ENCODE measurements at regions not wholly inside any gene's neighbourhood (a gene's known extent, or its start where the extent isn't known, plus 50 kb on each side); places are given as distances from the start of the nearest gene placed in this dataset.

DNA sequence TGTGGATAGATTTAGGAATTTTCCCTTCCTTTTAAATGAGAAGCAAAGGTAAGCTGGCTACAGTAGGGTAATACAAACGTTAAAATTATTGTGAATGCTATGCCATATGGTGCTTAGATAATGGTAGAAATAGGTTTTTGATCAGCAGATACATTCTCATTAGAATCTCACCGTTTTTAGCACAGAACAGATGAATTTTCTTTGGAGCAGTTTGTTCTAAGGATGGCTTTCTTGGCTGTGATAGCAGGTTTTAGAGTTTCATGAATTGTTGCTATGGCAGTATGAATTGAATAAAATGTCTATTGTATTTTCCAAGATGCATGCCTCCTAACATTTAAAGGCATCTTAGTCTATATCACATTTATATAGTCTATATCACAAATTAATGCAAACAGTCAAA is 1394.5 kb downstream of the EPHA7 start:
- WGBS, 2 experiments (ENCODE audit: extremely low coverage in 1 of 2, insufficient coverage in 1 of 2, insufficient read length in 1 of 2, insufficient replicate concordance in 2 of 2, low coverage in 1 of 2, low lambda C conversion rate in 2 of 2, missing lambda C conversion rate in 1 of 2) = 85% methylated on average over 2 of the region's 2 CpGs; no CpG with 5 or more reads in 1 of the 2 experiments
- CTCF ChIA-PET (ENCODE audit: partially characterized antibody) = no interaction called here

More for the DNA sequence above, 1394.5 kb downstream of the EPHA7 start:
- no peak overlapping the region for H3K23ac ChIP-seq (ENCODE audit: insufficient read length)
- no peaks in the 10 kb centered on the region for H3K9me3 ChIP-seq (ENCODE audit: insufficient read depth in 2 of 2, low read depth in 1 of 2, low read length in 1 of 2)
- H3K14ac ChIP-seq (ENCODE audit: insufficient read length) = no peak overlapping the region
- H2BK5ac ChIP-seq (ENCODE audit: low read depth, low read length) = no peak overlapping the region
- no peak overlapping the region for H4K5ac ChIP-seq (ENCODE audit: insufficient read length, low read depth, low read length)
- no peak overlapping the region for H2AK5ac ChIP-seq (ENCODE audit: low read depth, low read length)
- no peak for FAIRE-seq
- no peak for DNase-seq (ENCODE audit: low read depth in 1 of 2, low spot score in 2 of 2)
- H3K4me1 ChIP-seq (replicated peaks in 1 of 4; ENCODE audit: control insufficient read depth in 3 of 4, insufficient read depth in 4 of 4, low read length in 3 of 4) = no peaks in the 10 kb centered on the region
- TF ChIP-seq MAFK (IDR thresholded peaks at IDR 0.05; ENCODE audit: low read depth, low read length) (no peak), KDM4A (IDR thresholded peaks at IDR 0.05; ENCODE audit: low read depth, low read length, severe bottlenecking) (no peak), SIX5 (IDR thresholded peaks at IDR 0.05; ENCODE audit: low read depth, low read length) (no peak), ASH2L (IDR thresholded peaks at IDR 0.05; ENCODE audit: low read length) (no peak), SUZ12 (IDR thresholded peaks at IDR 0.05; ENCODE audit: low read length) (no peak), ZNF274 (IDR thresholded peaks at IDR 0.05; ENCODE audit: borderline replicate concordance, extremely low read depth, low read length) (no peak), HDAC2 (IDR thresholded peaks at IDR 0.05; ENCODE audit: borderline replicate concordance in 1 of 2, low read depth in 2 of 2, low read length in 2 of 2) (no peak), BACH1 (IDR thresholded peaks at IDR 0.05; ENCODE audit: low read length) (no peak), CTBP2 (IDR thresholded peaks at IDR 0.05; ENCODE audit: borderline replicate concordance, insufficient read depth, insufficient read length, low read length) (no peak), SP2 (IDR thresholded peaks at IDR 0.05; ENCODE audit: low read length) (no peak), NRF1 (IDR thresholded peaks at IDR 0.05; ENCODE audit: low read depth, low read length) (no peak), CHD1 (IDR thresholded peaks at IDR 0.05; ENCODE audit: low read depth, low read length) (no peak), SP4 (IDR thresholded peaks at IDR 0.05; ENCODE audit: low read length) (no peak), JUND (IDR thresholded peaks at IDR 0.05; ENCODE audit: low read length) (no peak)
- no peak overlapping the region for H3K9ac ChIP-seq (replicated peaks in 1 of 4; ENCODE audit: extremely low read depth in 1 of 4, low read depth in 3 of 4, low read length in 3 of 4)
- no peak overlapping the region for H3K4ac ChIP-seq (replicated peaks; ENCODE audit: insufficient read length, low read depth, low read length)
- no peak overlapping the region for H2BK120ac ChIP-seq (replicated peaks; ENCODE audit: low read depth, low read length)
- H3K27me3 ChIP-seq (replicated peaks in 1 of 4; ENCODE audit: control insufficient read depth in 3 of 4, extremely low read depth in 1 of 4, insufficient read depth in 3 of 4, low read length in 3 of 4) = no peaks in the 10 kb centered on the region
- no peaks in the 10 kb centered on the region for H3K79me2 ChIP-seq (ENCODE audit: control insufficient read depth in 1 of 2, insufficient read depth in 2 of 2, low read length in 2 of 2)
- H3K27ac ChIP-seq (ENCODE audit: low read depth, low read length) = no peak overlapping the region
- POLR2A ChIA-PET (ENCODE audit: partially characterized antibody) = no interaction called here
- H3K18ac ChIP-seq (ENCODE audit: extremely low read depth, low read length) = no peak overlapping the region
- no peak overlapping the region for H3K4me3 ChIP-seq (ENCODE audit: extremely low read depth in 1 of 4, insufficient read depth in 2 of 4, low read depth in 3 of 4, low read length in 4 of 4)
- H2AFZ ChIP-seq (ENCODE audit: low read length) = no peak overlapping the region
- H4K8ac ChIP-seq (ENCODE audit: extremely low read depth, insufficient read depth, low read length) = no peak overlapping the region
- no peak overlapping the region for H4K91ac ChIP-seq (replicated peaks; ENCODE audit: insufficient read length, low read length)
- H3K36me3 ChIP-seq (ENCODE audit: control insufficient read depth in 2 of 4, insufficient read depth in 4 of 4, low read length in 3 of 4) = no peaks in the 10 kb centered on the region
- no peak overlapping the region for H2BK20ac ChIP-seq (ENCODE audit: low read length)
- H3K23me2 ChIP-seq (ENCODE audit: low read depth, low read length) = no peaks in the 10 kb centered on the region
- H3K79me1 ChIP-seq (ENCODE audit: low read depth, low read length) = no peaks in the 10 kb centered on the region
- H3K4me2 ChIP-seq (ENCODE audit: insufficient read depth in 1 of 2, low read depth in 2 of 2, low read length in 2 of 2) = no peak overlapping the region
- H2BK15ac ChIP-seq (ENCODE audit: low read length) = no peak overlapping the region
- H3K56ac ChIP-seq (replicated peaks; ENCODE audit: insufficient read length, low read depth, low read length) = no peak overlapping the region
- no peak overlapping the region for H2BK12ac ChIP-seq (ENCODE audit: low read depth, low read length)
- H4K20me1 ChIP-seq (replicated peaks in 1 of 2; ENCODE audit: control insufficient read depth in 1 of 2, insufficient read depth in 2 of 2, low read length in 2 of 2) = no peaks in the 10 kb centered on the region

Measured in H1 (cell line).